ENCODE measurements at regions not wholly inside any gene's neighbourhood (a gene's known extent, or its start where the extent isn't known, plus 50 kb on each side); places are given as distances from the start of the nearest gene placed in this dataset.

DNA sequence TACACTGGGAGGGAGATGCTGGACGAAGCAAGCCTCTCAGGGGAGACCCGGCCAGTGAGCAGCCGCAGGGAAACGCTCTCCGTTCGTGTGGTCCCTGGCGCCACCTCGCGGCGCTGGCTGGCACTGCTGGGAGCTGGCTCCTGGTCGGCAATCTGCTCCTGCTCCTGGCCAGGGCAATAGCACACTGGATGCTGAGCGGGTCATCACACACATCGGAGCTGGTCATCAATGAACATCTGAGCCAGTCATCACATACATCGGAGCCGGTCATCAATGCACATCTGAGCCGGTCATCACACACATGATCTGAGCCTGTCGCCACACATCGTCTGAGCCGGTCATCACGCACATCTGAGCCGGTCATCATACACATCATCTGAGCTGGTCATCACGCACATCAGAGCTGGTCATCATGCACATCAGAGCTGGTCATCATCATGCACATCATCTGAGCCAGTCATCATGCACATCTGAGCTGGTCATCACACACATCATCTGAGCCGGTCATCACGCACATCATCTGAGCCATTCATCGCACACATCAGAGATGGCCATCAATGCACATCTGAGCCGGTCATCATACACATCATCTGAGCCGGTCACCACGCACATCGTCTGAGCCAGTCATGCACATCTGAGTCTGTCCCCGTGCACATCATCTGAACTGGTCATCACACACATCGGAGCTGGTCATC, 217.3 kb downstream of the RBFOX3 start:
- DNase-seq: peak; percentile 48

DNA sequence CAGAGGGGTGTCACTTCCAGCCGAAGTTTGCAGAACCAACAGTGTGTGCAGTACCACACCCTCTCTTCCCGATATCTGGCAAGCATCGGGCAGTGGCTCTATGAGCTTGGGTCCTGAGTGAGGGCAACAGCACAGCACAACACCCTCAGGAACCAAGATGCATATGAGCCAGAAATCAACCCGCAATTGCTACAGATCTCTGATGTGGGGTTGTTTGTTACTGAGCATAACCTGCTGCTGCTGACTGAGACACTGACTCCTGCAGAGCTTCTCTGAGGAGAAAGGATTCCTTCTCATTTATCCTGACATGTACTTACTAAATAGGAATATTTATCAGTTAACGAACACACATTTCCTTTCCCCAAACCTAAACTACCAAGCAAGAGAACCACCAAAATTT, 218.3 kb downstream of the RBFOX3 start:
- no peak for DNase-seq

DNA sequence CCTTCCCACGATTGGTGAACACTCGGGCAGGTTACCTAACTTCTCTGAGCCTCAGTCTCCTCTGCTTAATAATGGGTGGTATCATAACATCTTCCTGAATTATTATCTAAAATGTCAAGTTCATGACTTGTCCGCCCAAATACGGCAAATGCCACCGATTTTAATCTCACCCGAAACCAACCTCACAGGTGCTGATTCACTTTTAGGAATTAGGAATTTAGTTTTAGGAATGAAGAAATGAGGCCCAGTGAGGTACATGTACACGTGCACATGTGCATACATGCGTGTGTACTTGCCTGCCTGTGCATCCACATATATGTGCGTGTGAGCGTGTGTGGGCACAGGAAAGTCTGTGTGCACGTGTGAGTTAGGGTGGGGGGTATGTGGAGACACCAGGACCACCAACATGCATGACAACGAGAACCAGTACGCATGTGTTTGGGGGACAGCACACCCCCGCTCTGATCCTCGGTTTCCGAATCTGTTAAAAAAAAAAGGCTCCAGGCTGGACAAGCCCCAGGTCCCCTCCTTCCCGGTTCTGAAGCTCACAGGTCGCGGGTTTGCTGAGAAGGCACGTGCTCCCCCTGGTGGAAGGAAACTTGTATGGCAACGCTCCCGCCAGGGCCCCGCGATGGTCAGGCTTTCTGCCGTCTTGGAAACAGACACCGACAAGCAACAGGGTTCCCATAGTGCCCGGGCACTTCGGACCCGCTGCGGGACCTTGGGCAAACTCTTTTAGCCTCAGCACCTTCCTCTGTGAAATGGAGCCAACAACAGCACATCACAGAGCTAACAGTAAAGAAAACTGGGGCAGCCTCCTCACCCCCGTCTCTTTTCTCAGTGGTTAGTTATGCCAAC, 219.2 kb downstream of the RBFOX3 start:
- peak; percentile 44 for DNase-seq

DNA sequence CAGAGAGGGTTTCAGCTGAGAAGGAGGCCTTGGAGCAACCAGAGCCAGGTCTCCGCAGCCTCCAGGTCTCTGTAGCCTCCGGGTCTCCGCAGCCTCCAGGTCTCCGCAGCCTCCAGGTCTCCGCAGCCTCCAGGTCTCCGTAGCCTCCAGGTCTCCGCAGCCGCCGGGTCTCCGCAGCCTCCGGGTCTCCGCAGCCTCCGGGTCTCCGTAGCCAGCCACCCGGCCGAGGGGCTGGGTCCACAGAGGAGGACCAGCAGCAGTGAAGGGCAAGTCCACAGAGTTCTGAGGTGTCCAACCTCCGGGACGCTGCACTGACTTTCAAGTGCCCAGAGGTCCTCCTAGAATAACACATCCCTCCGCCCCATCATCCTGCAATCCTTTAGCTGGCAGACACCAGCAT, 221.0 kb downstream of the RBFOX3 start:
- no peak for DNase-seq

DNA sequence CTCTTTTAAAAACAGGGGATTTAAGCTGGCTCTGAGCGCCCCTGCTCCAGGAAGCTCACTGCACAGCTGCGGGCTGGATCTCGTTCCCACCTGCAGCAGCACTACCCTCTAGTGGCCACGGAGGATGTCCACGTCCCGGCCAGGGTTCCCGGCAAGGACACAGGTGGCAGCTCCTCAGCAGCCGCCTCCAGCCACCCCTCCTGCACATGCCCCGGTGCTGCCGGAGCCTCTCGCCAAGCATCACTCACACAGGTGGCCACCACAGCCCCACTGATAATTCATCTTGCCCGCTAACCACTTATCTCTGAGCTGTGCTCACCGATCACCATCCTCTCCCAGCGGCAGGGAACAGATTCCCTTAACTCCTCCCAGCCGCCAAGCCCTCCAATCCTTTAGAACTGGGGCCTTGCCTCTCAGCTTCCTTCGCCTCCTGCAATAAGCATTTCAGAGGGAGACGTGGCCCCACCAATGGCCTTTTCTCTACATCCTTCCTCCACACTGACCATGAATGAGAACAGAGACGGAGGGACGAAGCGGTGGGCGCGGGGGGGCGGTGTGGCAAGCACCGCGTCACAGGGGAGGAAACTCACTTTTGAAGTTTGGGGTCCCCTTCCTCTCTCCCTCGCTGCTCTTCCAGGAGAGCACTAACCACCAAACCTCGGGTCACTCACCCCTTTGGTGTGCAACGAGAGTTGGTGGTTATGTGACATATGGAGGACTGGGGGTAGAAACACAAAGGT, 222.1 kb downstream of the RBFOX3 start:
- peak; percentile 29 for DNase-seq

DNA sequence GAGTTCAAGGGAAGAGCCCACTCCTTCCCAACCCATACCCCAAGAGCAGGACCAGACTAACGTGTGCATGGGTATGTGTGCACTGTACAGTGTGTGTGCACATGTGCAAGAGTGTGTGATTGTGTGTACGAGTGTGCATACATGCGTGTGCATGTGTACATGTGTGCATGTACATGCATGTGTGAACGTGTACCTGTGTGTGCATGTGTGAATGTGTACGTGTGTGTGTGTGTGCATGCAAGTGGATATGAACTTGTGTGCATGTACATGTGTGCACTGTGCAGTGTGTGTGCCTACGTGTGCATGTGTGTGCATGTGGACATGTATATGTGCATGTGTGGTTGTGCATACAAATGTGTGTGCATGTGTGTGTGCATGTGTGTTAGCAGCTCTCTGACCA, 223.1 kb downstream of the RBFOX3 start:
- DNase-seq: no peak

DNA sequence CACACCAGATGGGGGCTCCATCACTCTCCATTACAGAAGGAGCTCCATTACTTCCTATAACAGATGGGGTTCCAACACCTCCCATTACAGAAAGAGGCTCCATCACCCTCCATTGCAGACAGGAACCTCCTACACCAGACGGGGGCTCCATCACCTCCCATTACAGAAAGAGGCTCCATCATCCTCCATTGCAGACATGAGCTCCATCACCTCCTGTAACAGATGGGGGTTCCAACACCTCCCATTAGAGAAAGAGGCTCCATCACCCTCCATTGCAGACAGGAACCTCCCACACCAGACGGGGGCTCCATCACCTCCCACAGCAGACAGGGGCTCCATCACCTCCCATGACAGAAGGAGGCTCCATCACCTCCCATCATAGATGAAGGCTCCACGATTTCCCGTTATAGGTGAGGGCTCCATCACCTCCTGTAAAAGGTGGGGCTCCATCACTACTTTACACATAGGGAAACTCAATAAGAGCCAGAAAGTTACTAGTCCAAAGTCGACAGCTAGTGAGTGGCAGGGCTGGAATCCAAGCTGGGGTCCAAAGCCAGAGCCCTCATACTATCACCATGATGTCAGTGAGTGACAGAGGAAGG, 224.8 kb downstream of the RBFOX3 start:
- no peak for DNase-seq

DNA sequence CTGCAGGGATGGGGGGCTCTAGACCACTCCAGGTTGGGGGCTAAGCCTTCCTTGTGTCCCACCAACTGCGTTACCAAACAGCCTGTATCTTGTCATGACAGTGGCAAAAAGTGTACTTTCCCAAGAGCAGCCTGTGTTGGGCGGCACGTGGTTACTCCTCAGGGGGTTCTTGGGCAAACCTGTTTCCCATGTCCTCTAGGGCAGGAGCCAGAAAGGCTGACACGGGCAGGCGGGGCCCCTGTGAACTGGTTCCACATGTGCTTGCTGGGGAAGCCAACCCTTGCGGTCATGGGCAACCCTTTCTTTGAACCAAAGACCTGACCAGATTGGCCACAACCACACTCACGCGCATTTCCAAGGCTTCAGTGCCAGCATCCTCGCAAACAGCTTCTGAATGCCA, 228.5 kb downstream of the RBFOX3 start:
- no peak for DNase-seq

DNA sequence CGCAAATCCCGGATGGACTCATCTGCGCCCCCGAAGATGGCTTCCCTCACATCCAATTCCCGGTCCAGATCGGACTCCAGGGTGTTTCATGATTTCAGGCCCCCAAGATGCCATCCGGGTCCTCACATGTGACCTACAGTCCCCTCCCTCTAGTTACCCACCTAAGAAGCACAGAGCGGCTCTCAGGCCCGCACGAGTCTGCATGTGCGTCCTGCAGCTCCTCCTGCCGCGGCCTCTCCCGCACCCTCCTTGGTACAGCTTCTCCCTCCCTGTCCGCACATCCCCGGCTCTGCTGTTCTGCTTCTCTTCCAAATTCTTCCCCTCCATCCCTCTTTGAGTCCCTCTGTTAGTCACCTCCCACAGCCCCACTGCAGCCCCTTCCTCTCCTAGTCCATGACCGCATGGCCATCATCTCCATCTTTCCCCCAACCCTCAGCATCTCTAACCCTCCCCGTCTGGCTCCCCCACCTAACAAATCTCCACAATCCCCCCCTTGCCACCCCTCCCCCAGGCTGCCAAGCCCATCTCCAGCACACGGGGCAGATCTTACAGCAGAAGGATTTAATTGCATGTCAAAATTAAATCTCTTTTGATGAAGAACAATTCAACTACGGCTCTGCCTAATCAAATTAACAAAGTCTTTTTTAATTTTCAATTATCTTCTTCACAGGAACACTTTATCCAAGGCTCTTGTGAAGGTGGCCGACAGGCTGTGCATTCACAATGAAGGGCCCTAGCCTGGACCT, 231.0 kb downstream of the RBFOX3 start:
- no peak for DNase-seq

DNA sequence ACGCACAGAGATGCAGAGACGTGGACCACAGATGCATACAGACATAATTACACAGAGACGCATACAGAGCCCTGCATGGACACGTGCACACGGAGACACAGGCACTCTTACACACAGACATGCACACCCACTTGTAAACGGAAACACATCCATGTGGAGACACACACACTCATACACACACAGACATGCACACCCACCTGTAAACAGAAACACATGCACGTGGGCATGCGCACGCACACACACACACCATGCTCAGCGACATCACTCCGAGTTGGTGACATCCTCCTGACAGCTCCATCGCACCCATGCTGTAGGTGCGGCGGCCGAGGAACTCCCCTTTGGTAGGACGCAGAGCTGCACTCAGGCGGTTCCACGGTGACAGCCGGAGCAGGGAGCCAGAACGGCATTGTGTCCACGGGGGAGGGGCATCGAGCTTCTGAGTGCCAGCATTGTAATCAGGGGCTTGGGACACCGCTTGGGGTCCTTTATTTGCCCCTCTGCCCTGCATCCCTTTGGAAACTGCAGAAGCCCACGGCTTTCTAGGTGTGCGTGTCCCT, 233.5 kb downstream of the RBFOX3 start:
- DNase-seq: no peak

DNA sequence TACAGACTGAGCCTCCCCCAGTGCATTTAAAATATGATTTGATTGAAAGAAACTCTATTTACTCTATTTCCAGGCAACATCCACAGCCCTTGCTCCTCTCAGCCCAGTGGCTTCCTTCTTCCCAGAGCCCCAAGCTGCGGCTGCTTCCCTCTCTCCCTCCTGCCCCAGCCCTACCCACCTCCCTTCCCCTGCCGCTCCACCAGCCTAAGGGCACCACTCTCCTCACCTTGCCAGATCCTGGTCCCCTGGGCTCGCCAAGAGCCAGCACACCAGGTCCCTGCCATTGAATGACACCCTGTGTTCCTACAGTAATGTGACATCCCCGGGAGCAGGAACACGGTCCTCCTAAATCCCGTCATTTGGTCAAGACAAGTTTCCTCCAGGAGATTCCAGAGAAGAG, 236.0 kb downstream of the RBFOX3 start:
- no peak for DNase-seq

DNA sequence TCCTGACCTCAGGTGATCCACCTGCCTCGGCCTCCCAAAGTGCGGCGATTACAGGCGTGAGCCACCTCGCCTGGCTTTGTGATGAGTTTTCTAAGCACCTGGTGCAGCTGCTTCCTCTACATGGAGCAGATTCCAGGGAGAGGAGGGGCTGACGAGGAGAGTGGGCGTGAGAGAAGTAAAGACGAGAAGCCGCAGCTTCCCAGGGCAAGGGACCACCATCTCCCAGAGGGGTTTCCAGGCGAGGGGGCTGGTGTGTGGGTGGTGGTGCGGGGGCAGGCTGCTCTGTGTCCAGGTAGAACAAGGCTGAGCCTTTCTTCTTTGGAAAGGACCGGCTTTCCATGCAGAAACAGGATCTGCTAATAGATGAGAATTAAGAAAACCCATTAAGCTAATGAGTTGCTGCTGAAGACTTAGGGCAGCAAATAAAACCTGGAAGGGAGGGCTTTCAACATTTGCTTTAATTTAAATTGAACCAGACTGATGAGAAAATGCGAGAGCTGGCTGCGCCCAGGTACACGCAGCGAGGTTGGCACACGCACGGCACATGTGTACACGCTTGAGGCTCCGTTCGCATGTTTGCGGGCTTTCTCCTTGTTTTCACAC, 236.7 kb downstream of the RBFOX3 start:
- DNase-seq: no peak

DNA sequence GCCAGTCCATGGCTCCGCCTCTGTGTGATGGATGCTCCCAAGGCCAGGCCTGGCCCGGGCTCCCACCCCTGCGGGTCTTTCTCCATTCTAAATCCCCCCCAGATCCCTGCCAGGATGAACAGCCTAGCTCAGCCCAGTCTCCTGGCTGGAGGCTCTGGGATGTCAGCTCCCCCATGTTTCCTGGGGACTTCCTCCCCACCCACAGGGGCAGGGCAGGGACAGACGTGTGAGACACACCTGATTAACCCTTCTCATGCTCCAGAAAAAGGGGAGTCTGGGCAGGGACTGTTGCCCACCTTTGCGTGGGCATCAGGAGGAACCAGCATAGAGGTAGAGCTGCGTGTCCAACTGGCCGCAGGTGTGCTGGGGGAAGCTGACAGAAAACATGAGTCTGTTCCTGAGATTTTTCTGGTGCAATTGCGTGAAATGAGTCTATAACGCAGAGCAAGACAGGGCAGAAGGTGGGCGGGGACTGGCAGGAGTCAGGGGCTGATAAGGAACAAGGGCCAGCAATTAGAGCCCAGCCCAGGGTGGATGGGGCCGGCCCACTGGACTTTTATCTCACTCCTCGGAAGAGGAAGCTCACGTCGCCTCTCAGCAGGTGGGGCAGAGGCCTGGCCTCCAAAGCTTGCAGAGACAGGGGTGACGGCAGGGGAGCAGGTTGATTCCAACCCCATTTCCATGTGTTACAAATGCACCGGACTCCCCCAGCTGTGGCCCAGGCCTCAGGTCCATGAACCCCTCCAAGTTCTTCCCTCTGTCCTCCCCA, 238.2 kb downstream of the RBFOX3 start:
- no peak for DNase-seq

DNA sequence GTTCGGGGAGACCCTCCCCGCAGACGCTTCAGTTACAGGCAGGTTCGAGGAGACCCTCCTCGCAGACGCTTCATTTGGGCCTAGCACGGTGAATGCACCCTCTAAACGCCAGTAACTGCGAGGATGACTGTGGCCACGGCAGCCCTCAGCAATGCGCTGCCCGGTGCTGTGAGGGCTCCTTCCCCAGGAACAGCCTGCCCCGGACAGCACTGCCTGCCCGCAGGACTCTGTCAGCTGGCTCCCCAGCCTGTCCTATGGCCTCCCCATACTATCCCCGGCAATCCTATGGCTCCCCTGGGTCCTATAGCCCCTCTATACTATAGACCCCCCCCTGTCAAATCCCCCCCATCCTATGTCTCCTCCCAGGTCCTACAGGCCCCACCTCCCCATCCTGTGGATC, 238.9 kb downstream of the RBFOX3 start:
- no peak for DNase-seq

DNA sequence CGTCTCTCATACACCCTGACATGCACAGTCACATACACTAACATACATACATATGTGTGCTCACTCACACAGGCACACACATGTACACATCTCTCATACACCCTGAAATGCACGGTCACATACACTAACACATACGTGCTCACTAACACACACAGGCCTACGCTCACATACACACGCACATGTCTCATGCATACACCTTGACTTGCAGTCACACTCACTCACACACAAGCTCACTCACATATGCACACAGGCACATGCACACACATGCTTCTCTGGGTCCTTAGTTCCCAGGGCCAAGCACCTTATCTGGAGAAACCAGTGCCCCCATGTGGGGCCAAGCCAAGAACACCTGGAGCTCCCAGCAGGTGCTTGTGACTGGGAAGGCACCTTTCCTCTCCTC, 240.3 kb downstream of the RBFOX3 start:
- no peak for DNase-seq

DNA sequence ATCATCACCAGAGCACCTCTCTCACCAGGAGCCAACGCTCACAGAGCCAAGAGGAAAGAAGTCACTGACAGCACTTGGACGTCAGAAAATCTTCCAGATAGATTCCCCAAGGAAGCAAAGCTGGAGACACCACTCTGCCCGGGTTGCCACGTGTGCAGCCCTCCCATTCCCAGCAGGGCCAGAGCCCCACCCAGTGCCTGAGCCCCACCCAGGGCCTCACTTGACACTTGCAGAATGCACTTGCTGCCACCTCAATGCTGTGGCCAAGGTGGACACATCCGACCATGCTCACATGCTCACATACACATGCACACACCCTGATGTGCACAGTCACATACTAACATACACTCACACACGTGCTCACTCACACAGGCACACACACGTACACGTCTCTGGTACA, 240.7 kb downstream of the RBFOX3 start:
- no peak for DNase-seq

DNA sequence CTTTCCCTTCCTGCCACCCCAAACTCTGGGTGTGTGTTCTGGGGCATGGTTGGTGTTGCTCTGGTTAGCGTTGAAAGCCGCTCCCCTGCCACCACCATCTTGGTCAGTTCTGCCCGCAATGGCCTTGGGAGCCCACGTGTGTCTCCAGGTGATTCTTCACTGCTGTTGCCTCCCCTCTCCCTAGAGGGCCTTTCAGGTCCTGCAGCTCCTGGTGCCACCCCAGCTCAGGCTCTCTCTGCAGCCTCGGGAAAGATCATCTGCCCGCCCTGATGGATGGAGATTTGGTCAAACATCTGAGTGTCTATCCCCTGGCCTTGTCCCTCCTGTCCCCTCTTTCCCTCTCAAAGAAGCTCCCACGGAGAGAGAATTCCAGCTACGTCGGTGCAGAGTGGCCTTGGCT, 241.3 kb downstream of the RBFOX3 start:
- DNase-seq: no peak

DNA sequence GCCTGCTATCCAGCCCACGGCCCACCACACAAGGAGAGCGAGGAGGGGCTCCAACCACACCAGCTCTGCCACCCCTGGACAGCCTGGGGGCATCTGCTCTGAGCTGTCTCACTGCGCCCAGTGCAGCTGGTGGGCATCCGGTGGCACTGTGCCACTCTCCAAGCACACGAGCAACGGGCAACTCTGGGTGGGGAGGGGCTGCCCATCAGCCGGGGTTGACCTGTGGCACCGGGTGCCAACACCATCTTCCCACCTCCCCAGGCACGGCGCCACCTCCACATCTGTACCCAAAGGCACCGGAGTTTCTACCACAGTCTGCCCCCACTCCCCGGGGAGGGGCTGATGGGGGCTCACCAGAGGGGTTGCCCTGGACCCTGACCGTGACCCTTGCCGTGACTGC, 241.8 kb downstream of the RBFOX3 start:
- DNase-seq: no peak

DNA sequence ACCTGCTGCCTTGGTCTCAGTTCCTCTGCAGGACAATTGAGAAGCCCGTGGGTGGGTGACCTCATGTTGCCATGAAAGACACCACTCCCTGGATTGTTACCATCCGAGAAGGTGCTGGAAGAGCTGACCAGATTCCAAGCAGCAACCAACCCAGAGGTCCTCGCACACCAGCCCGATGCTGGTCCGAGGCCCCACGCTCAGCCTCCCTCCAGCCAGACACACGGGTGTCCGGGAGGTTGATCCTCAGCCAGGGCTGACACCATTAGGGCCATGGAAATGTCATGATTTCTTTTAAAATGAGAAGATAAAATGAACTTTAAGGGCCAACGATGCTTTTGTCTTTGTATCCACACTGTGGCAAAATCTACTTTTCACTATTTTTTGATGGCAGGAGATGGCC, 242.3 kb downstream of the RBFOX3 start:
- DNase-seq: no peak

DNA sequence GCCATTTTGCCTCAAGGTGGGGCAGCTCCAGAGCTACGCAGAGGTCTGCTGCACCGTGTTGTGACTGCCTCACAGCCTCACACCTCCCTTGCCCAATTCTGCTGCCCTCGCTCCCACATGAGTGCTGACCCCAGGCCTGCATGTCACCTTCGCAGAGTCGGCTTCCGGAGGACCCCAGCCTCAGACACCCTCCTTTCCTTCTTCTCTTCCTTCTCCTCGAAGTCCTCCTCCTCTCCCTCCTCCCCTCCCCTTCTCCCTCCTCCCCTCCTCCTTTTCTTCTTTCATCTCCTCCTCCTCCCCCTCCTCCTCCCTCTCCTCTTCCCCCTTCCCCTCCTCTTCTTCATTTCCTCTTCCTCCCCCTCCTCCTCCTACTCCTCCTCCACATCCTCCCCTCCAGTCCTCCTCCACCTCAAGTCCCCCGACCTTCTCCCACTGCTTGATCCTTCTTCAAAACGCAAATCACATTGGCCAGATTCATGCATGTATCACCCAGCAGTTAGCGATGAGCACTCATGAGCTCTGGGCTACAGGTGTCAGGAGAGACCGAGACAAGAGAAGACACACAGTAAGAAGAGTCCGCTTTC, 243.8 kb downstream of the RBFOX3 start:
- DNase-seq: no peak

All from fibroblast of skin of back (primary cell).